Astrocyte (in vitro differentiated cells and primary cell): ENCODE measurements at regions not wholly inside any gene's neighbourhood (a gene's known extent, or its start where the extent isn't known, plus 50 kb on each side); places are given as distances from the start of the nearest gene placed in this dataset.

Source experiments
- DNase-seq: peaks from one replicate; pipeline ENCODE4 v3.0.0-alpha.2; 2010; ENCODE audit warnings: low read depth
- FAIRE-seq: peaks from 2 replicates; lab custom pipeline; 2011; peaks lifted over from hg19 to GRCh38; lab: Jason Lieb, UNC
- H2AFZ ChIP-seq: 2 replicates; pipeline ENCODE4 v1.6.0; 2012; ENCODE audit warnings: low read depth, low read length, inconsistent platforms
- H3K27ac ChIP-seq: 2 replicates; pipeline ENCODE4 v1.5.1; 2011; ENCODE audit warnings: low read depth, low read length, inconsistent platforms
- H3K27me3 ChIP-seq: 2 replicates; pipeline ENCODE4 v1.6.0; 2011; ENCODE audit warnings: low read length, inconsistent platforms; ENCODE audit not compliant: insufficient read depth
- H3K36me3 ChIP-seq: 2 replicates; pipeline ENCODE4 v1.5.1; 2011; ENCODE audit warnings: low read length, inconsistent platforms; ENCODE audit not compliant: insufficient read depth
- H3K4me1 ChIP-seq: 2 replicates; pipeline ENCODE4 v1.5.1; 2011; ENCODE audit warnings: low read length, inconsistent platforms; ENCODE audit not compliant: insufficient read depth
- H3K4me2 ChIP-seq: 2 replicates; pipeline ENCODE4 v1.6.0; 2012; ENCODE audit warnings: low read length, inconsistent platforms
- H3K4me3 ChIP-seq: 2 replicates; pipeline ENCODE4 v1.5.1; 2011; ENCODE audit warnings: low read depth, mild to moderate bottlenecking, low read length, inconsistent platforms; ENCODE audit not compliant: insufficient read depth
- H3K79me2 ChIP-seq: 2 replicates; pipeline ENCODE4 v1.6.0; 2012; ENCODE audit warnings: mild to moderate bottlenecking, low read length, inconsistent platforms; ENCODE audit not compliant: insufficient read depth
- H3K9ac ChIP-seq: 2 replicates; pipeline ENCODE4 v1.6.0; 2012; ENCODE audit warnings: mild to moderate bottlenecking, low read length, inconsistent platforms
- H3K9me3 ChIP-seq: 2 replicates; pipeline ENCODE4 v1.5.1; 2012; ENCODE audit warnings: low read depth, mild to moderate bottlenecking, low read length, inconsistent platforms; ENCODE audit not compliant: insufficient read depth
- H4K20me1 ChIP-seq: 2 replicates; pipeline ENCODE4 v1.6.0; 2012; ENCODE audit warnings: low read length, inconsistent platforms; ENCODE audit not compliant: insufficient read depth
- H3K27ac Mint-ChIP-seq: one replicate; pipeline ENCODE4 v1.8.0; 2021; ENCODE audit warnings: mild to moderate bottlenecking, mixed read lengths; ENCODE audit not compliant: unreplicated experiment
- H3K27me3 Mint-ChIP-seq: one replicate; pipeline ENCODE4 v1.8.0; 2021; ENCODE audit warnings: low read depth, mixed read lengths; ENCODE audit not compliant: unreplicated experiment
- H3K36me3 Mint-ChIP-seq: one replicate; pipeline ENCODE4 v1.8.0; 2021; ENCODE audit warnings: low read depth, mixed read lengths; ENCODE audit not compliant: unreplicated experiment
- H3K4me1 Mint-ChIP-seq: one replicate; pipeline ENCODE4 v1.8.0; 2021; ENCODE audit warnings: low read depth, mixed read lengths; ENCODE audit not compliant: unreplicated experiment
- H3K4me3 Mint-ChIP-seq: one replicate; pipeline ENCODE4 v1.8.0; 2021; ENCODE audit warnings: mild to moderate bottlenecking, moderate library complexity, mixed read lengths; ENCODE audit not compliant: unreplicated experiment
- H3K9me3 Mint-ChIP-seq: one replicate; pipeline ENCODE4 v1.8.0; 2021; ENCODE audit warnings: mild to moderate bottlenecking, mixed read lengths; ENCODE audit not compliant: unreplicated experiment
- EZH2 ChIP-seq: IDR thresholded peaks from 2 replicates; pipeline ENCODE4 v1.6.1; 2012; ENCODE audit warnings: mild to moderate bottlenecking, low read length, inconsistent platforms; ENCODE audit not compliant: insufficient read depth
- TF ChIP-seq, protein P1 (sequence below): IDR thresholded peaks from 2 replicates; pipeline ENCODE4 v1.5.1; 2011; ENCODE audit warnings: low read depth, mild to moderate bottlenecking, inconsistent platforms, low read length, moderate library complexity; ENCODE audit not compliant: insufficient read depth

DNA sequence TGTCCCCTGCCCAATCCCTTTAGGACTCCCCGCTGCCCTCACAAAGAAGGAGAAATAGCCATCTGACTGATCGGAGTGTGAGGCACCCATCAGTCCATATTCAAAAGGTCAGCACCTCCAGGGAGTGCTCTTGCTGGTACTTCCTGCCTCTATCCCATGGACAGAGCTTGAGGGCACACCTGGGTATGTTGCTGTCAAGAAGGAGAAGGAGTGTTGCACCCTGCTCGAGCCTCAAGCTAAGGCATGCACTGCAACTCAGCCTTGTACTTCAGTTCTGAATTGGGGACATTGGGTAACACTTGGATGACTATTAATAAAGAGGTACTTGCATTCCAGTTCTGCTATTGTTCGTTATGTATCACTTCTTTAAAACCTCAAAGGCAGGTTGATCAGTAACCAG is 190.3 kb upstream of the ZC3H12A start:
- H3K4me3 Mint-ChIP-seq: no peak overlapping the region
- no peaks in the 10 kb centered on the region for H3K27me3 ChIP-seq
- FAIRE-seq: no peak
- H3K27ac ChIP-seq: no peak overlapping the region
- H3K9me3 Mint-ChIP-seq: peaks cover 13% of the 10 kb centered on the region
- H3K9ac ChIP-seq: no peak overlapping the region
- TF ChIP-seq, protein P1, sequence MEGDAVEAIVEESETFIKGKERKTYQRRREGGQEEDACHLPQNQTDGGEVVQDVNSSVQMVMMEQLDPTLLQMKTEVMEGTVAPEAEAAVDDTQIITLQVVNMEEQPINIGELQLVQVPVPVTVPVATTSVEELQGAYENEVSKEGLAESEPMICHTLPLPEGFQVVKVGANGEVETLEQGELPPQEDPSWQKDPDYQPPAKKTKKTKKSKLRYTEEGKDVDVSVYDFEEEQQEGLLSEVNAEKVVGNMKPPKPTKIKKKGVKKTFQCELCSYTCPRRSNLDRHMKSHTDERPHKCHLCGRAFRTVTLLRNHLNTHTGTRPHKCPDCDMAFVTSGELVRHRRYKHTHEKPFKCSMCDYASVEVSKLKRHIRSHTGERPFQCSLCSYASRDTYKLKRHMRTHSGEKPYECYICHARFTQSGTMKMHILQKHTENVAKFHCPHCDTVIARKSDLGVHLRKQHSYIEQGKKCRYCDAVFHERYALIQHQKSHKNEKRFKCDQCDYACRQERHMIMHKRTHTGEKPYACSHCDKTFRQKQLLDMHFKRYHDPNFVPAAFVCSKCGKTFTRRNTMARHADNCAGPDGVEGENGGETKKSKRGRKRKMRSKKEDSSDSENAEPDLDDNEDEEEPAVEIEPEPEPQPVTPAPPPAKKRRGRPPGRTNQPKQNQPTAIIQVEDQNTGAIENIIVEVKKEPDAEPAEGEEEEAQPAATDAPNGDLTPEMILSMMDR: no peak
- TF ChIP-seq EZH2: no peak
- no peaks in the 10 kb centered on the region for H3K9me3 ChIP-seq
- no peak overlapping the region for H3K4me3 ChIP-seq
- H3K27ac Mint-ChIP-seq: no peak overlapping the region
- H3K4me1 Mint-ChIP-seq: peaks cover 3% of the 10 kb centered on the region
- no peak for DNase-seq
- no peaks in the 10 kb centered on the region for H3K79me2 ChIP-seq
- no peaks in the 10 kb centered on the region for H4K20me1 ChIP-seq
- no peak overlapping the region for H3K4me2 ChIP-seq
- H3K27me3 Mint-ChIP-seq: peaks cover 52% of the 10 kb centered on the region
- peaks cover 2% of the 10 kb centered on the region for H3K36me3 Mint-ChIP-seq
- no peaks in the 10 kb centered on the region for H3K36me3 ChIP-seq
- H2AFZ ChIP-seq: no peak overlapping the region
- no peaks in the 10 kb centered on the region for H3K4me1 ChIP-seq

DNA sequence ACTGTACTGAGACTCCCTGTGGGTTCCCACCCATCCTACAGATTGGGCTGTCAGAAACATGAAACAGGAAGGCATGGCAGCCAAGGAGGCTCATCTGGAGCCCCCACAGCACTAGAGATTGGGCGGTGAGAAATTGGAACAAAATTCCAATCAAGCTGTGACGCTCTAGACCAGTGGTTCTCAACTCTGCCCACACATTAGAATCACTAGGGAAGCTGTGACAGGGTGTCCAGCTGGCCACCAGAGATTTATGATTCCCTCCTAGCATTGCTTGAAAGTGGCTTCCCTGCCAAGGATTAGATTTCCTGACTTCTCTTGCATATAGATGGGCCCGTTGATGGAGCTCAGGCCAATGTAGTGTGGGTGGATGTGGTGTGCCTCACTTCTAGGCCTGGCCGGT is 187.5 kb upstream of the ZC3H12A start:
- Mint-ChIP-seq H3K4me3 (no peak overlapping the region), H3K36me3 (no peaks in the 10 kb centered on the region), H3K27ac (no peak overlapping the region), H3K27me3 (peaks cover 65% of the 10 kb centered on the region), H3K9me3 (peaks cover 9% of the 10 kb centered on the region), H3K4me1 (peaks cover 3% of the 10 kb centered on the region)
- Histone ChIP-seq H3K4me2 (no peak overlapping the region), H3K9me3 (no peaks in the 10 kb centered on the region), H3K27me3 (no peaks in the 10 kb centered on the region), H4K20me1 (no peaks in the 10 kb centered on the region), H3K4me1 (no peaks in the 10 kb centered on the region), H3K36me3 (no peaks in the 10 kb centered on the region), H3K79me2 (no peaks in the 10 kb centered on the region), H2AFZ (no peak overlapping the region), H3K9ac (no peak overlapping the region), H3K27ac (no peak overlapping the region), H3K4me3 (no peak overlapping the region)
- TF ChIP-seq, protein P1: no peak
- TF ChIP-seq EZH2: no peak
- FAIRE-seq: no peak
- no peak for DNase-seq

DNA sequence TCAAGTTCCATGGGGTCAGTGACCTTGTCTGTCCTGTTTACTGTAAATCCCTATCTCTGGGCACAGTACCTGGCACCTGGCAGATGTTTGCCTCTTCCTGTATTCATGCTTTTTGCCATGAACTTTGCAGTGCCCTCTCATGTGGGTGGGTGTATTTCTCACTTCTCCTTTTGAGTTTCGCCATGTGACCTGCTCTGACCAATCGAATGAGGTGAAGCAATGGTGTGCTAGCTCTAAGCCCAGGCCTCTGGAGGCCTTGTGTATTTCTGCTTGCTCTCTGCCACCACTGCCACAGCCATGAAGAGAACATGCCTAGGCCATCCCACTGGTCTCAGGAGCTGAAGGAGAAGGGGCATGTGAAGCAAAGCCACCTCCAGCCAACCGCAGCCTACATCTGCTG is 185.5 kb upstream of the ZC3H12A start:
- Histone ChIP-seq H3K27me3 (no peaks in the 10 kb centered on the region), H3K4me1 (no peaks in the 10 kb centered on the region), H3K27ac (no peak overlapping the region), H3K9me3 (no peaks in the 10 kb centered on the region), H3K4me2 (no peak overlapping the region), H3K9ac (no peak overlapping the region), H3K4me3 (no peak overlapping the region), H4K20me1 (no peaks in the 10 kb centered on the region), H3K79me2 (no peaks in the 10 kb centered on the region), H2AFZ (no peak overlapping the region), H3K36me3 (no peaks in the 10 kb centered on the region)
- Mint-ChIP-seq H3K9me3 (peaks cover 9% of the 10 kb centered on the region), H3K4me1 (no peaks in the 10 kb centered on the region), H3K27me3 (peaks cover 52% of the 10 kb centered on the region), H3K36me3 (no peaks in the 10 kb centered on the region), H3K27ac (no peak overlapping the region), H3K4me3 (no peak overlapping the region)
- no peak for DNase-seq
- TF ChIP-seq, protein P1: no peak
- TF ChIP-seq EZH2: no peak
- no peak for FAIRE-seq
